ENCODE measurements at regions not wholly inside any gene's neighbourhood (a gene's known extent, or its start where the extent isn't known, plus 50 kb on each side); places are given as distances from the start of the nearest gene placed in this dataset.

DNA sequence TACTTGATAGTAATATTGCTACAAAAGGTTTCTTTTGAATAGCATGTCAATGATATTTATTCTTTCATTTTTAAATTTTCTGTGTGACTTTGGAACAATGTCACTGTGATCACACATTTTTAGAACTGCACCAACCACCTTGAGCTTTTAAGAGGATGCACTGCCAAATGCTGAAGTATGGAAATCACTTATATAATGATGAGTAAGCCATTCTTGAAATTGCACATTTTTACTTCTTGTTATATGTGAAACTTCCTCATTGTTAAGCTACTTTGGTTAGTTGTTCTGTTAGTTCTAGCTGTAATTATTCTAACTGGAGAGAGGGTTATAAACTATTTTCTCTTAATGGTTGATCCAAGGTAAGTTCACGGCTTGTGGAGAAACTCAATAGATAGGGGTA, 547.5 kb downstream of the ZIC1 start:
- TF ChIP-seq, protein P1, sequence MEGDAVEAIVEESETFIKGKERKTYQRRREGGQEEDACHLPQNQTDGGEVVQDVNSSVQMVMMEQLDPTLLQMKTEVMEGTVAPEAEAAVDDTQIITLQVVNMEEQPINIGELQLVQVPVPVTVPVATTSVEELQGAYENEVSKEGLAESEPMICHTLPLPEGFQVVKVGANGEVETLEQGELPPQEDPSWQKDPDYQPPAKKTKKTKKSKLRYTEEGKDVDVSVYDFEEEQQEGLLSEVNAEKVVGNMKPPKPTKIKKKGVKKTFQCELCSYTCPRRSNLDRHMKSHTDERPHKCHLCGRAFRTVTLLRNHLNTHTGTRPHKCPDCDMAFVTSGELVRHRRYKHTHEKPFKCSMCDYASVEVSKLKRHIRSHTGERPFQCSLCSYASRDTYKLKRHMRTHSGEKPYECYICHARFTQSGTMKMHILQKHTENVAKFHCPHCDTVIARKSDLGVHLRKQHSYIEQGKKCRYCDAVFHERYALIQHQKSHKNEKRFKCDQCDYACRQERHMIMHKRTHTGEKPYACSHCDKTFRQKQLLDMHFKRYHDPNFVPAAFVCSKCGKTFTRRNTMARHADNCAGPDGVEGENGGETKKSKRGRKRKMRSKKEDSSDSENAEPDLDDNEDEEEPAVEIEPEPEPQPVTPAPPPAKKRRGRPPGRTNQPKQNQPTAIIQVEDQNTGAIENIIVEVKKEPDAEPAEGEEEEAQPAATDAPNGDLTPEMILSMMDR (IDR thresholded peaks at IDR 0.05): no peak
- TF ChIP-seq POLR2A (IDR thresholded peaks at IDR 0.05) (no peak), EP300 (IDR thresholded peaks at IDR 0.05) (no peak)
